Liver (tissue), 8 donors: ENCODE measurements at regions not wholly inside any gene's neighbourhood (a gene's known extent, or its start where the extent isn't known, plus 50 kb on each side); places are given as distances from the start of the nearest gene placed in this dataset.

ENCODE experiments used
- DNase-seq: peaks from one replicate; pipeline ENCODE4 v3.0.0-alpha.2; 2017; ENCODE audit warnings: low spot score
- H3K27ac ChIP-seq, 2 donors: one replicate each; pipeline ENCODE4 v1.7.0; 2013; ENCODE audit warnings: inconsistent platforms in 2 of 2, low read length in 2 of 2, control low read depth in 1 of 2, low read depth in 1 of 2, mild to moderate bottlenecking in 1 of 2
- H3K27me3 ChIP-seq, 4 donors: one replicate each; pipeline versions ENCODE4 v1.6.1 to v1.7.0; 2013; ENCODE audit warnings: low read length in 3 of 4, inconsistent platforms in 1 of 4, mild to moderate bottlenecking in 1 of 4, moderate library complexity in 1 of 4; ENCODE audit not compliant: control insufficient read depth in 4 of 4, insufficient read depth in 4 of 4
- H3K36me3 ChIP-seq, 4 donors: one replicate each; pipeline versions ENCODE4 v1.6.1 to v1.7.0; 2013; ENCODE audit warnings: low read length in 3 of 4, mild to moderate bottlenecking in 3 of 4, low read depth in 1 of 4, moderate library complexity in 1 of 4; ENCODE audit not compliant: control insufficient read depth in 4 of 4, insufficient read depth in 3 of 4
- H3K4me1 ChIP-seq, 4 donors: one replicate each; pipeline versions ENCODE4 v1.6.1 to v1.7.0; 2013; ENCODE audit warnings: low read length in 3 of 4, mild to moderate bottlenecking in 3 of 4, moderate library complexity in 1 of 4; ENCODE audit not compliant: control insufficient read depth in 4 of 4, insufficient read depth in 4 of 4
- H3K4me3 ChIP-seq, 3 donors: one replicate each; pipeline versions ENCODE4 v1.6.1 to v1.7.0; 2013; ENCODE audit warnings: low read length in 3 of 3, control low read depth in 1 of 3, low read depth in 1 of 3, mild to moderate bottlenecking in 1 of 3
- H3K9ac ChIP-seq, 2 donors: one replicate each; pipeline ENCODE4 v1.7.0; 2013; ENCODE audit warnings: low read length in 2 of 2, mild to moderate bottlenecking in 2 of 2, moderate library complexity in 2 of 2, control low read depth in 1 of 2, low read depth in 1 of 2
- H3K9me3 ChIP-seq, 4 donors: one replicate each; pipeline versions ENCODE4 v1.6.1 to v1.7.0; 2013; ENCODE audit warnings: low read length in 3 of 4; ENCODE audit not compliant: control insufficient read depth in 4 of 4
- ATF3 ChIP-seq: IDR thresholded peaks from 2 replicates; pipeline ENCODE4 v1.6.1; 2016; ENCODE audit warnings: antibody characterized with exemption
- CTCF ChIP-seq: fragments of 150-350 bp; IDR thresholded peaks from 2 replicates; pipeline ENCODE4 v1.5.1; 2017; ENCODE audit warnings: improper control_type of control experiment, low read depth, low read length; ENCODE audit not compliant: missing input control
- EGR1 ChIP-seq, 2 donors: IDR thresholded peaks; 2 replicates each; pipeline ENCODE4 v1.6.1; 2016 to 2018; ENCODE audit warnings: antibody characterized with exemption in 2 of 2, low read depth in 2 of 2
- FOXA1 ChIP-seq: IDR thresholded peaks from 2 replicates; pipeline ENCODE4 v1.6.1; 2016; ENCODE audit warnings: antibody characterized with exemption
- FOXA2 ChIP-seq: IDR thresholded peaks from 2 replicates; pipeline ENCODE4 v1.6.1; 2016; ENCODE audit warnings: antibody characterized with exemption
- GABPA ChIP-seq, 2 donors: IDR thresholded peaks in 1 of 2; conservative IDR thresholded peaks in 1 of 2; 2 replicates each; pipeline ENCODE4 v1.6.1; 2016; ENCODE audit warnings: antibody characterized with exemption in 2 of 2, mild to moderate bottlenecking in 1 of 2, moderate library complexity in 1 of 2
- HNF4A ChIP-seq, 2 donors: conservative IDR thresholded peaks; 2 replicates each; pipeline ENCODE4 v1.6.1; 2016; ENCODE audit warnings: antibody characterized with exemption in 2 of 2, mild to moderate bottlenecking in 2 of 2
- HNF4G ChIP-seq: IDR thresholded peaks from 2 replicates; pipeline ENCODE4 v1.6.1; 2016; ENCODE audit warnings: antibody characterized with exemption
- JUND ChIP-seq, 2 donors: IDR thresholded peaks; 2 replicates each; pipeline ENCODE4 v1.6.1; 2016; ENCODE audit warnings: antibody characterized with exemption in 2 of 2
- MAX ChIP-seq: IDR thresholded peaks from 2 replicates; pipeline ENCODE4 v1.6.1; 2016; ENCODE audit warnings: antibody characterized with exemption
- RXRA ChIP-seq, 2 donors: IDR thresholded peaks; 2 replicates each; pipeline ENCODE4 v1.6.1; 2017 to 2018; ENCODE audit warnings: antibody characterized with exemption in 2 of 2, mild to moderate bottlenecking in 1 of 2
- SP1 ChIP-seq: IDR thresholded peaks from 2 replicates; pipeline ENCODE4 v1.6.1; 2018; ENCODE audit warnings: antibody characterized with exemption, mild to moderate bottlenecking
- TAF1 ChIP-seq: conservative IDR thresholded peaks from 2 replicates; pipeline ENCODE4 v1.6.1; 2016; ENCODE audit warnings: antibody characterized with exemption, mild to moderate bottlenecking
- YY1 ChIP-seq: IDR thresholded peaks from 2 replicates; pipeline ENCODE4 v1.6.1; 2016; ENCODE audit warnings: antibody characterized with exemption, mild to moderate bottlenecking
- ZBTB33 ChIP-seq: IDR thresholded peaks from 2 replicates; pipeline ENCODE4 v1.6.1; 2016; ENCODE audit warnings: antibody characterized with exemption
- WGBS: extraction: QIAGEN DNeasy Blood & Tissue Kit; methylation state at CpG from one replicate; pipeline ENCODE4 v1.1.7; 2013; 5-methylcytosine and 5-hydroxymethylcytosine counted together
- donor health status: healthy.
- donor health status: healthy.
- donor health status: healthy.
- donor health status: healthy.
- donor health status: healthy.

GRCh38 chr2:184155791-184156190 lies 442.5 kb upstream of the ZNF804A start:
- Histone ChIP-seq H3K9me3 (peaks cover 0 to under 1% (median 0%) of the 10 kb centered on the region in 4 donors), H3K4me1 (no peaks in the 10 kb centered on the region), H3K36me3 (no peaks in the 10 kb centered on the region), H3K4me3 (no peak overlapping the region), H3K9ac (no peak overlapping the region), H3K27ac (no peak overlapping the region), H3K27me3 (no peaks in the 10 kb centered on the region)
- TF ChIP-seq FOXA1 (no peak), HNF4G (no peak), ATF3 (no peak), RXRA (IDR thresholded peaks at IDR 0.05) (no peak), FOXA2 (no peak), JUND (IDR thresholded peaks at IDR 0.05) (no peak), HNF4A (conservative IDR thresholded peaks at IDR 0.05) (no peak), YY1 (no peak), GABPA (IDR thresholded peaks at IDR 0.05 in 1 of 2, conservative IDR thresholded peaks at IDR 0.05 in 1 of 2) (no peak), EGR1 (IDR thresholded peaks at IDR 0.05; ENCODE audit: low read depth in 2 of 2) (no peak), TAF1 (no peak), ZBTB33 (no peak), MAX (no peak), CTCF (no peak)
- no peak for DNase-seq
- 75% methylated on average over 1 of the region's 1 CpG for WGBS

GRCh38 chr2:184157141-184157540 lies 441.2 kb upstream of the ZNF804A start:
- no peaks in the 10 kb centered on the region for H3K9me3 ChIP-seq
- DNase-seq: no peak
- H3K4me1 ChIP-seq: no peaks in the 10 kb centered on the region
- H3K4me3 ChIP-seq: no peak overlapping the region
- H3K36me3 ChIP-seq: no peaks in the 10 kb centered on the region
- 49% methylated on average over 2 of the region's 2 CpGs for WGBS
- no peak overlapping the region for H3K9ac ChIP-seq
- H3K27me3 ChIP-seq: no peaks in the 10 kb centered on the region
- TF ChIP-seq CTCF (no peak), SP1 (no peak), MAX (no peak), ZBTB33 (no peak), ATF3 (no peak), EGR1 (IDR thresholded peaks at IDR 0.05; ENCODE audit: low read depth in 2 of 2) (no peak), HNF4A (conservative IDR thresholded peaks at IDR 0.05) (no peak), RXRA (IDR thresholded peaks at IDR 0.05) (no peak), FOXA1 (no peak)
- no peak overlapping the region for H3K27ac ChIP-seq
